NCI-H2171 treated with DMSO at 0.1 percent for 48 hours (cell line): ENCODE measurements at regions not wholly inside any gene's neighbourhood (a gene's known extent, or its start where the extent isn't known, plus 50 kb on each side); places are given as distances from the start of the nearest gene placed in this dataset.
"Not testable (repeated sequence)": the region's sequence is repeated elsewhere in the genome, so short reads cannot be mapped to it uniquely, and the experiment has no call there.

ENCODE experiments used
- DNase-seq: peaks from one replicate; lab custom pipeline; 2025; lab: John Stamatoyannopoulos, UW

DNA sequence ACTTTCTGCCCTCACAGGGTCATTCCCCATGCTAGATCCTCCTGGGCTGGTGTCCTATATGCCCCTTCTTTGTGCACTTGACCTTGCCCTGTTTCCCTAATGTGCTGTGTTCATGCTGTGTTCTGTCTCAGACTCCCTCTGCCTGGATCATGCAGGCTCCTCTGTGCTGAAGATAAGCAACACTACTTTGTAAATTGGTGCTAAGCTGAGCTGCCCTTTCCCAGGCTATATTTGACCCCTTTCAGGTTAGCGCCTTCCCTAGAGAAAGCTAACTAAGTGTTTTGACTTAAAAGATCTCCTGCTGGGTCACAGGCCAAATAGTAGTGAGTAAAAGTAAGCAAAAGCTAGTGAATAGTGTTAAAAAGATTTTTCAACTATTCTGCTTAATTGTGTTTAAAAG, 257.2 kb upstream of the RGPD4 start:
- DNase-seq, result no peak

- DNase-seq, result no peak
Observed at GRCh38 chr2:107570876-107571275, 255.8 kb upstream of the RGPD4 start.

- DNase-seq, result not testable (repeated sequence)
Observed at GRCh38 chr2:107572890-107573289, 253.8 kb upstream of the RGPD4 start.

GRCh38 chr2:107576991-107577390, 249.7 kb upstream of the RGPD4 start:
- DNase-seq, result no peak

DNA sequence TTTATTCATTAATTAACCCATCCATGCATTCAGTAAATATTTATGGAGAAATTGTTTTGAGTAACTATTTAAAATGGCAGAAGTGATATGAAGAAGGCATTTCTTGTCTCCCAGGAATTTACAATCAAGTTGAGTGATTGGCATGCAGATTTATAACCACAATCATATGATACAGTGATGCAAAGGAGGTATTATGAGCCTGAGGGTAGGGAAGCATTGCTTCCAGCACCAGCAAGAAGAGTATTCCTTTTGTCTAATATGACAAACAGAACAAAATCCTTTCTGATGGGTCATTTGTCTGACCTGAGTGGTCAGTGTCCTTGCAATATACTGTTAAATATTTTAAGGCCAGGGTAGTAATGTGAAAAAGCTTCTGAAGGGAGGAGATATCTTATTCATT, 244.2 kb upstream of the RGPD4 start:
- no peak for DNase-seq

- DNase-seq, result no peak
Observed at GRCh38 chr2:107584577-107584976, 242.1 kb upstream of the RGPD4 start.

GRCh38 chr2:107585851-107586250, 240.8 kb upstream of the RGPD4 start:
- no peak for DNase-seq

- peak; percentile 64 for DNase-seq
Observed at GRCh38 chr2:107588181-107588580, 238.5 kb upstream of the RGPD4 start.

- peak; percentile 98 for DNase-seq
Observed at GRCh38 chr2:107589079-107589491, 237.6 kb upstream of the RGPD4 start.

DNA sequence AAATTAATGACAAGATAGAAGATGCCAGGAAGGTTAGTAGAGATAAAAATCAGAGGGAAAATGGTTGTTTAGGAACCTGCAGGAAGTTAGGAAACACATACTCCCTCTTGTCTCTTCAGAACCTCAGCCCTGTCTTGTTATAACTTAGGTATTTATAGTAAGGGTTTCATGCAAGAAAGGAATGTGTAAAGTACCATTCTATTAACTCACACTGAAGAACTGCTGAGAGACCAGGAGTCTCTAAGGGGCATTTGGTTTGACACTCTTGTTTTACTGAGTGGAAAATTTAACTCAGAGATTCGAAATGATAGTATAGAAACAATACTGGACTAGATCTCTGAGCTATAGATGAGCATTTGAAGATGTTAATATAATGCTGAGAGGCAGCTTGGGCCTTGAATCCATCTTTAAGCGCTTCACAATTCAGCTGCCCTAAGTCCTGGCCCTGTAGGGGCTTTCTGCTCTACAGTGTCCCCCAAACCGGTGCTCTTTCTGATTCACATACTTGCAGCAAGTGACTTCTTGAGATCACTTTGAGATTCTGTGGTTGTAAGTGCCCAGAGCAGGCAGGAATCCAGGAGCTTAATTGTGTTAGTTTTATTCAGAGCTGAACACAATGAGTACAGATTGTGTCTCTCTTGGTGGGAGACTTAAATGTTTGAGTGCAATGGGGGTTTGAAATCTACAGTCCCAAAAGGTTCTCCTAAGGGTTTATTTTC, 235.0 kb upstream of the RGPD4 start:
- DNase-seq, result no peak

DNA sequence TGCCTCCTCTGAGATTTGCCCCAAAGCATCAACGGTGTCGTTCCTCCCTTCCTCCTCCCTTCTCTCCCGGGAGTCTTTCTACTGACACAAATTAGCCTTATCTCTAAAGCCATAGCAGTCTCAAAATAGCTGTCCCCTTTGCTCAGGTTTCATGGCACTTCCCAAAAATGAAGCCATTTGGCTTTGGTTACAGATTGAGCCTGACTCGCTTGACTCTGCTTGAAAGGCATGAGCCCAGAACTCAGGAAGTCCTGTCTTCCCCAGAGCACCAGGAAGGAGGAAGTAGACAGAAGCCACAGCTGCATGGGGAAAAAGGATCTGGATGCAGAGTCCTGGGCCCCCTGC, 234.4 kb upstream of the RGPD4 start:
- peak; percentile 9 for DNase-seq

- no peak for DNase-seq
Observed at GRCh38 chr2:107595285-107595684, 231.4 kb upstream of the RGPD4 start.

DNA sequence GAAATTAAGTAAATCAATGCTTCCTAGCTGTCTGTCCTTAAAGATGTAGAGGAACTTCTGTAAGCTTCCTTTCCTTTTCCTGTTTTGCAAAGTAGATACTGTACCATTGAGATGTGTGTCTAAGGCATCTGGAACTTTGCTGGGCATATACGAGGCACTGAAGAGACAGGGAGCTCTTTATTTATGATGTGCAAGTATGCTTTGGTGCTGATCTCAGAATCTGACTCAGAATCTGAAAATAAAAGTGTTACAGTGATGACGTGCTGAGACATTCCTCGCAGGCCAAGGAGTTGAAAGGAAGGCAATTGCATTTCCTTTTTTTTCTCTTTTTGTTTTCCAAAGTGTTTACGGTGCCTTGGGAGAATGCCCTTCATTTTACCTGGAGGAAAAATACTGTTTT, 230.9 kb upstream of the RGPD4 start:
- DNase-seq, result no peak

- DNase-seq, result no peak
Observed at GRCh38 chr2:107597507-107597906, 229.2 kb upstream of the RGPD4 start.

DNA sequence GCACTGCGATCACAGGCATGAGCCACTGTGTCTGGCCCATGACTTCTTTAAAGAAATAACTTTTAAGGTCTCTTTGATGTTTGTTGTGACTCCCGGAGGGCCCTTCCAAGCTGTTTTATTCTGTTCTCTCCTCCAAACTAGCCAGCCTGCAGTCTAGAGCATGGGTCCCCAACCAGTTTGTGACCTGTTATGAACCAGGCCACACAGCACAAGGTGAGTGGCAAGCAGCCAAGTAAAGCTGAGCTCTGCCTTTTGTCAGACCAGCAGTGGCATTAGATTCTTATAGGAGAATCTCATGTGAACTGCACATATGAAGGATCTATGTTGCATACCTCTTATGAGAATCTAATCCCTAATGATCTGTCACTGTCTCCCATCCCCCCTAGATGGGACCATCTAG, 223.9 kb upstream of the RGPD4 start:
- DNase-seq, result no peak

DNA sequence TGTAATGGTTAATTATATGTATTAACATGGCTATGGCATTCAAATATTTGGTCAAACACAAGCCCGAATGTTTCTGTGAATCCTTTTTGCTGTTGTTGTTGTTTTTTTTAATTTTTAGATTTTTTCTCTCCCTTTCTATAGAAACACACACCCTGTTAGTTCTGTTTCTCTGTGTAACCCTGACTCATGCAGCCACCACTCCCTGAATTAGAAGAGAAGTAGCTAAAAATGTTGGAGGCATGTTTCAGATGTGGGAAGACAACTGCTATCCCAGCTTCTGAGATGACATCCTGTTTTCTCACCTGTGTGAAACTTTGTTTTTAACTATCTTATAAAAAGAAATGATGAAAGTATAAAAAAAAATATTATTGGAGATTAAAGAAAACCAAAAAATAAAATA, 219.6 kb upstream of the RGPD4 start:
- no peak for DNase-seq

GRCh38 chr2:107607473-107607872, 219.2 kb upstream of the RGPD4 start:
- DNase-seq, result no peak

DNA sequence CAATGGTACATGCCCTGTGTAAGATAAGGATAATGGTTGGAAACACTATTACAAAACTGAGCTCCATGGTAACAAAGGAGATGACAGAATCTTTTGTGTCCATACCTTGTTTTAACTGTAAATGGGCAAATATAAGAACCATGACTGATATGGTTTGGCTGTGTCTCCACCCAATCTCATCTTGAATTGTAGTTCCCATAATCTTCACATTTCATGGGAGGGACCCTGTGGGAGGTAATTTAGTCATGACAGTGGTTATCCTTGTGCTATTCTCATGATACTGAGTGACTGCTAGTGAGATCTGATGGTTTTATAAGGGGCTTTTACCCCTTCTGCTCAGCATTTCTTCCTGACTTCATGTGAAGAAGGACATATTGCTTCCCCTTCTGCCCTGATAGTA, 211.7 kb upstream of the RGPD4 start:
- DNase-seq, result no peak

- DNase-seq, result no peak
Observed at GRCh38 chr2:107618769-107619168, 207.9 kb upstream of the RGPD4 start.

DNA sequence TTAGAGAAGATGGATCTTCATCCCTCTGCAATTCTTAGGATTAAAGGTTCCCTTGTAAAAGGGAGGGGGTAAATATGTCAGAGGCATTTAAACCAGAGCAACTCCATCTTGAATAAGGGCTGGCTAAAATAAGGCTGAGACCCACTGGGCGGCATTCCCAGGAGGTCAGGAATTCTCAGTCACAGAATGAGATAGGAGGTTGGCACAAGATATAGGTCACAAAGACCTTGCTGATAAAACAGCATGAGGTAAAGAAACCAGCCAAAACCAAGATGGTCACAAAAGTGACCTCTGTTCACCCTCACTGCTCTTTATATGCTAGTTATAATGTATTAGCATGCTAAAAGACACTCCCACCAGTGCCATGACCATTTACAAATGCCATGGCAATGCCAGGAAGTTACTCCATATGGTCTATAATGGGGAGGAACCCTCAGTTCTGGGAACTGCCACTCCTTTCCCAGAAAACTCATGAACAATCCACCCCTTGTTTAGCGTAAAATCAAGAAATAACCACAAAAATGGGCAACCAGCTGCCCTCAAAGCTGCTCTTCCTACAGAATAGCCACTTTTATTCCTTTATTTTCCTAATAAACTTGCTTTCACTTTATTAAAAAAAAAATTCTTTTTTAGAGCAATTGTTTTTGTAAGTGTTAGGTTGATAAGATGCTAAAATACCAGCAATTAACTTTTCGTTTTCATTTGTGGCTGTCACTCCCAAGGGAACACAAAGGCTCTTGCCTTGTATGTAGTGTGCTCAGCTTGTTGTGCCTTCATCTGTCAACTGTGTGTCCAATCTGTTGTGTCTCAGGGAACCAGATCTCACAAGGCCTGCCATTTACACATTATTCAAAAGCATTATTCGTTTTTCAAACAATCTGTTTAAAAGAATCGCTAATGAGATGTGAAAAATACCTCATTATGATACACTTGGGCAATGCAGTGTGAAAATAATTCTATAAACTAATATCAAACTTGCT, 205.2 kb upstream of the RGPD4 start:
- DNase-seq, result peak; percentile 56

DNA sequence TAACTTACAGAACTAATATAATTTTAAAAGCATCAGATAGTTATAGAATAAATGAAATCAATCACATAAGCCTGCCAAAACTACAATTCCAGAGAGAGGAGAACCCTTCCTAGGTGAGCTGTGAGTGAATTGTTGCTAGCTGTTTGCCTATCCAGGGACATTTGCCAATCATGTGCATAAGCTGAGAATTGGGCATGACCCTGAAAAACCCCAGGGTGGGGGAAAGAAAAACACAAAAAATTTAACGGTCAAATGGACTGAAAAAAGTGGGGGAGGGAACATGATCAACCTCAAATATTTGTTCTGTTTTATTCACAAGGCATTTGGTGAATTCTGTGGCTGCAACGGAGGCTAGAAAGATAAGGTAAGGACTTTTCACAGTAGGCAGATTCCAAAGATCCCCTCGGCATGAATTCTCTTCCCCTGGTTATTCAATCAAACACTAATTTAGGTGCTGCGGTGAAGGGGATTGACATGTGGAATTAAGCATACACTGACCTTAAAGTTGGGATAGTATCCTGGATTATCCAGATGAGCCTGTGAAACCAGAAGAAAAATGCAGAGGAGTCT, 203.9 kb upstream of the RGPD4 start:
- DNase-seq, result no peak

GRCh38 chr2:107625982-107626381, 200.7 kb upstream of the RGPD4 start:
- no peak for DNase-seq

DNA sequence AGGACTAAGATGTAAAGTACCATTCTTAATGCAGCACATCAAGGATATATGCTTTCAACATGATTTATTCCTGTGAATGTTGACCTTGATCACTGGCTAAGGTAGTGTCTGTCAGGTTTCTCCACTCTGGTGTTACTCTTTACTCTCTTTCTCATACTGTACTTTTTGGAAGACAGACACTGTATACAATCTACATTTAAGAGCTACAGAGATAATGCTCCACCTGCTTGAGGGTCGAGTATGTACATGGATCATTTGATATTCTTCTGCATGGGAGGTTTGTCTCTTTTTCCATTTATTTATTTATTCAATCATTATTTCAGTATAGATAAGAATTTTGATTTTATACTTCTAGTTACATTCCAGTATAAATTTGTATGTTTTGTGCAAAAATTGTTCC, 199.5 kb upstream of the RGPD4 start:
- no peak for DNase-seq
